Non-pigmented ciliary epithelial cell (primary cell): ENCODE measurements at regions not wholly inside any gene's neighbourhood (a gene's known extent, or its start where the extent isn't known, plus 50 kb on each side); places are given as distances from the start of the nearest gene placed in this dataset.

Experiments used
- DNase-seq: peaks from one replicate; pipeline ENCODE4 v3.0.0-alpha.2; 2010; ENCODE audit warnings: low read depth

DNA sequence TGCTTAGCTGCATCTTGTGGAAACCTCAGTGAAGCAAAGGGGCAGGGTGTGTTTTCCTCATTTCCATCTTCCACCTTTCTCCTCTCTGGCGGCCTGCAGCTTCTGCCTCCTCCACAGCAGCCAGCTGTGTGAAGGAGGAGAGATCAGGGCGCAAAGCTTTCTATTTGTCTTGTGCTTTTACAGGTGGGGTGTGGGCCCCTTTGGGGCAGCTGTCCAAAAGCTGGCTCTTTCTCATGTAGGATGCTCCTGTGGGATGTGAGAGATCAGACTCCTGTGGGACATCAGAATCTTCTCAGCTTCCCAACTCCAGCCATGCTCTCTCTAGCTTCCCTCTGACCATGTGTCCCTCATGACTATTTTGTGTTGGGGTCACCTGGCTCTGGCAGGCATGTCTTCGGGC, 227.1 kb downstream of the MID1 start:
- DNase-seq: no peak

GRCh38 chrX:10393899-10394298, 226.5 kb downstream of the MID1 start:
- no peak for DNase-seq

DNA sequence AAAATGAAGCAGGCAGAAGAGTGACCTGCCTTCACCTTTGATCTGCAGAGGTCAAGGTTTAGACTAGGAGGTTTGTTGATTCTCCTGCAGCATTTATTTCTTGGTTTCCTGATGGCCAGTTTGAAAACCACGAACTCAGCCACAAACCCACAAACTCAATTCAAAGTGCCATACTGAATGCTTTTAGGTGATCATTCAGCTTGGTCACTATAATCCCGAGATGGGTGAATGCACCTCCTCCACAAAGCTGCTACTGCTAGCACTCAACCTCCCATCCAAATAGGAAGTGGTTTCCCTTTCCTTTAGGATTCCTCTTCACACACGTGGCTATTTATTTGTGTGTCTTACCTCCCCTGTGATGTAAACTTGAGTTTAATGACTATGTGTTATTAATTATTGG, 225.2 kb downstream of the MID1 start:
- DNase-seq: no peak
